Tibial nerve (tissue), 4 donors: ENCODE measurements at regions not wholly inside any gene's neighbourhood (a gene's known extent, or its start where the extent isn't known, plus 50 kb on each side); places are given as distances from the start of the nearest gene placed in this dataset.

ENCODE experiments used
- EP300 ChIP-seq, 2 donors: sonication (generic); formaldehyde crosslinking; IDR thresholded peaks; one replicate each; pipeline ENCODE4 v1.6.1; 2017; ENCODE audit warnings: antibody characterized with exemption in 2 of 2, mild to moderate bottlenecking in 1 of 2
- TF ChIP-seq, protein P1 (sequence below), 5 experiments: fragments of 200-600 bp in 3 of 5; fragments of 450-650 bp in 2 of 5; sonication (generic) in 3 of 5; IDR thresholded peaks; one replicate each; pipeline ENCODE4 v1.5.1; 2016 to 2019; ENCODE audit warnings: antibody characterized with exemption in 5 of 5, mild to moderate bottlenecking in 3 of 5, moderate library complexity in 2 of 5

DNA sequence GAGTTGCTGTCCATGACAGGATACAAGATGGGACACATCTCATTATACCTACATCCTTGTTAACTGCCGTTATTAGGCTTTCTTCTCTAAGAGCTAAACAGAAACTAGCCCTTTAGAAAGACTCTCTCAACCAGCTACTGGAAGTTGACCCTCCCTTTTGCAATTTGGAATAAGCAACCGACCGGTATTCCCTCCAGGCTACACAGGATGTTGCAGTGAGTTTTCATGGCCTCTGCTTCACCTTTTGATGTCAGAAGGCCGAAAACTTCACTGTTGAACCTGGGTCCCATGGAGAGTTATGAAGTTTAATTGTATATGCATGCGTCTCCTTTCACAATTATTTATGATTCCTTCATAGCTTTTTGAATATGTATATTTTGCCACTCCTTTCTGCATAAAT is 1042.5 kb upstream of the SPRY2 start:
- TF ChIP-seq EP300 (IDR thresholded peaks at IDR 0.05) = no peak
- TF ChIP-seq, protein P1, sequence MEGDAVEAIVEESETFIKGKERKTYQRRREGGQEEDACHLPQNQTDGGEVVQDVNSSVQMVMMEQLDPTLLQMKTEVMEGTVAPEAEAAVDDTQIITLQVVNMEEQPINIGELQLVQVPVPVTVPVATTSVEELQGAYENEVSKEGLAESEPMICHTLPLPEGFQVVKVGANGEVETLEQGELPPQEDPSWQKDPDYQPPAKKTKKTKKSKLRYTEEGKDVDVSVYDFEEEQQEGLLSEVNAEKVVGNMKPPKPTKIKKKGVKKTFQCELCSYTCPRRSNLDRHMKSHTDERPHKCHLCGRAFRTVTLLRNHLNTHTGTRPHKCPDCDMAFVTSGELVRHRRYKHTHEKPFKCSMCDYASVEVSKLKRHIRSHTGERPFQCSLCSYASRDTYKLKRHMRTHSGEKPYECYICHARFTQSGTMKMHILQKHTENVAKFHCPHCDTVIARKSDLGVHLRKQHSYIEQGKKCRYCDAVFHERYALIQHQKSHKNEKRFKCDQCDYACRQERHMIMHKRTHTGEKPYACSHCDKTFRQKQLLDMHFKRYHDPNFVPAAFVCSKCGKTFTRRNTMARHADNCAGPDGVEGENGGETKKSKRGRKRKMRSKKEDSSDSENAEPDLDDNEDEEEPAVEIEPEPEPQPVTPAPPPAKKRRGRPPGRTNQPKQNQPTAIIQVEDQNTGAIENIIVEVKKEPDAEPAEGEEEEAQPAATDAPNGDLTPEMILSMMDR (IDR thresholded peaks at IDR 0.05) = no peak
